ENCODE measurements at regions not wholly inside any gene's neighbourhood (a gene's known extent, or its start where the extent isn't known, plus 50 kb on each side); places are given as distances from the start of the nearest gene placed in this dataset.

GRCh38 chr12:24535334-24536069 is 413.4 kb downstream of the BCAT1 start:
- TF ChIP-seq, protein P1, sequence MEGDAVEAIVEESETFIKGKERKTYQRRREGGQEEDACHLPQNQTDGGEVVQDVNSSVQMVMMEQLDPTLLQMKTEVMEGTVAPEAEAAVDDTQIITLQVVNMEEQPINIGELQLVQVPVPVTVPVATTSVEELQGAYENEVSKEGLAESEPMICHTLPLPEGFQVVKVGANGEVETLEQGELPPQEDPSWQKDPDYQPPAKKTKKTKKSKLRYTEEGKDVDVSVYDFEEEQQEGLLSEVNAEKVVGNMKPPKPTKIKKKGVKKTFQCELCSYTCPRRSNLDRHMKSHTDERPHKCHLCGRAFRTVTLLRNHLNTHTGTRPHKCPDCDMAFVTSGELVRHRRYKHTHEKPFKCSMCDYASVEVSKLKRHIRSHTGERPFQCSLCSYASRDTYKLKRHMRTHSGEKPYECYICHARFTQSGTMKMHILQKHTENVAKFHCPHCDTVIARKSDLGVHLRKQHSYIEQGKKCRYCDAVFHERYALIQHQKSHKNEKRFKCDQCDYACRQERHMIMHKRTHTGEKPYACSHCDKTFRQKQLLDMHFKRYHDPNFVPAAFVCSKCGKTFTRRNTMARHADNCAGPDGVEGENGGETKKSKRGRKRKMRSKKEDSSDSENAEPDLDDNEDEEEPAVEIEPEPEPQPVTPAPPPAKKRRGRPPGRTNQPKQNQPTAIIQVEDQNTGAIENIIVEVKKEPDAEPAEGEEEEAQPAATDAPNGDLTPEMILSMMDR (IDR thresholded peaks at IDR 0.05), result no peak
- TF ChIP-seq POLR2A (IDR thresholded peaks at IDR 0.05), result no peak
